ENCODE measurements at regions not wholly inside any gene's neighbourhood (a gene's known extent, or its start where the extent isn't known, plus 50 kb on each side); places are given as distances from the start of the nearest gene placed in this dataset.

GRCh38 chr11:80815752-80816453 is 1375.1 kb upstream of the TENM4 start:
- Histone ChIP-seq H3K9me2 (ENCODE audit: insufficient read depth, low read length) (no peaks in the 10 kb centered on the region), H3K4me3 (ENCODE audit: low read depth, low read length, poor library complexity, severe bottlenecking) (no peak overlapping the region), H3K36me3 (ENCODE audit: insufficient read depth, low read length) (no peaks in the 10 kb centered on the region), H3K4me2 (ENCODE audit: low read length) (no peak overlapping the region), H3K79me2 (ENCODE audit: insufficient read depth, low read depth, low read length) (no peaks in the 10 kb centered on the region), H3K9me3 (ENCODE audit: low read length) (no peaks in the 10 kb centered on the region), H4K20me1 (ENCODE audit: insufficient read depth, low read length) (no peaks in the 10 kb centered on the region), H3K27ac (ENCODE audit: low read depth, low read length, poor library complexity, severe bottlenecking) (no peak overlapping the region), H3K4me1 (ENCODE audit: insufficient read depth, low read length, poor library complexity, severe bottlenecking) (no peaks in the 10 kb centered on the region), H2AFZ (ENCODE audit: low read length) (no peak overlapping the region)
- TF ChIP-seq EZH2phosphoT487 (IDR thresholded peaks at IDR 0.05; ENCODE audit: borderline replicate concordance, low read depth, low read length), result no peak
- no peak for TF ChIP-seq CTCF (conservative IDR thresholded peaks at IDR 0.05; ENCODE audit: low read length)
- POLR2A ChIA-PET, result interaction anchor here (0.7 kb wide), 1 partner anchor 29 kb away, joined by 4 read pairs; no protein-coding TSS in a partner anchor
- no TSS peak for BruUV-seq (replicated peaks)
- CTCF ChIA-PET (ENCODE audit: unreplicated experiment), result no interaction called here
- intact Hi-C loops (cut with micrococcal nuclease; ENCODE audit: unreplicated experiment), result no loop called here
- DNase-seq (ENCODE audit: low spot score), result no peak

GRCh38 chr11:80814813-80815212 is 1374.0 kb upstream of the TENM4 start:
- ChIA-PET CTCF (ENCODE audit: unreplicated experiment) (no interaction called here), POLR2A (no interaction called here)
- TF ChIP-seq CTCF (conservative IDR thresholded peaks at IDR 0.05; ENCODE audit: low read length) (no peak), EZH2phosphoT487 (IDR thresholded peaks at IDR 0.05; ENCODE audit: borderline replicate concordance, low read depth, low read length) (no peak)
- Histone ChIP-seq H3K9me3 (ENCODE audit: low read length) (no peaks in the 10 kb centered on the region), H3K79me2 (ENCODE audit: insufficient read depth, low read depth, low read length) (no peaks in the 10 kb centered on the region), H3K4me3 (ENCODE audit: low read depth, low read length, poor library complexity, severe bottlenecking) (no peak overlapping the region), H3K9me2 (ENCODE audit: insufficient read depth, low read length) (no peaks in the 10 kb centered on the region), H3K4me2 (ENCODE audit: low read length) (no peak overlapping the region), H3K4me1 (ENCODE audit: insufficient read depth, low read length, poor library complexity, severe bottlenecking) (no peaks in the 10 kb centered on the region), H3K27ac (ENCODE audit: low read depth, low read length, poor library complexity, severe bottlenecking) (no peak overlapping the region), H3K36me3 (ENCODE audit: insufficient read depth, low read length) (no peaks in the 10 kb centered on the region), H2AFZ (ENCODE audit: low read length) (no peak overlapping the region), H4K20me1 (ENCODE audit: insufficient read depth, low read length) (no peaks in the 10 kb centered on the region)
- no TSS peak for BruUV-seq (replicated peaks)
- DNase-seq (ENCODE audit: low spot score), result no peak
- intact Hi-C loops (cut with micrococcal nuclease; ENCODE audit: unreplicated experiment), result no loop called here

- POLR2A ChIA-PET, result no interaction called here
- CTCF ChIA-PET (ENCODE audit: unreplicated experiment), result no interaction called here
- intact Hi-C loops (cut with micrococcal nuclease; ENCODE audit: unreplicated experiment), result no loop called here
Observed at GRCh38 chr11:80810695-80811094, 1369.9 kb upstream of the TENM4 start.

More at GRCh38 chr11:80810695-80811094, 1369.9 kb upstream of the TENM4 start:
- no peaks in the 10 kb centered on the region for H3K4me1 ChIP-seq (ENCODE audit: insufficient read depth, low read length, poor library complexity, severe bottlenecking)
- no peaks in the 10 kb centered on the region for H4K20me1 ChIP-seq (ENCODE audit: insufficient read depth, low read length)
- no peaks in the 10 kb centered on the region for H3K9me3 ChIP-seq (ENCODE audit: low read length)
- BruUV-seq (replicated peaks), result no TSS peak
- no peak for TF ChIP-seq EZH2phosphoT487 (IDR thresholded peaks at IDR 0.05; ENCODE audit: borderline replicate concordance, low read depth, low read length)
- no peak for TF ChIP-seq CTCF (conservative IDR thresholded peaks at IDR 0.05; ENCODE audit: low read length)
- no peak overlapping the region for H3K4me2 ChIP-seq (ENCODE audit: low read length)
- no peak overlapping the region for H3K4me3 ChIP-seq (ENCODE audit: low read depth, low read length, poor library complexity, severe bottlenecking)
- H2AFZ ChIP-seq (ENCODE audit: low read length), result no peak overlapping the region
- no peaks in the 10 kb centered on the region for H3K79me2 ChIP-seq (ENCODE audit: insufficient read depth, low read depth, low read length)
- DNase-seq (ENCODE audit: low spot score), result no peak
- no peak overlapping the region for H3K27ac ChIP-seq (ENCODE audit: low read depth, low read length, poor library complexity, severe bottlenecking)
- H3K9me2 ChIP-seq (ENCODE audit: insufficient read depth, low read length), result no peaks in the 10 kb centered on the region
- H3K36me3 ChIP-seq (ENCODE audit: insufficient read depth, low read length), result no peaks in the 10 kb centered on the region
